OCI-LY1 (cell line): ENCODE measurements at regions not wholly inside any gene's neighbourhood (a gene's known extent, or its start where the extent isn't known, plus 50 kb on each side); places are given as distances from the start of the nearest gene placed in this dataset.

Experiments
- EZH2 ChIP-seq: fragments of 200-600 bp; sonication (generic), shearing (Covaris generic); IDR thresholded peaks from 2 replicates; pipeline ENCODE4 v1.8.0; 2017; ENCODE audit warnings: borderline replicate concordance, mixed run types, mild to moderate bottlenecking, antibody characterized with exemption, low read length, moderate library complexity, mixed read lengths
- TF ChIP-seq, protein P1 (sequence below): fragments of 200-600 bp; sonication (generic), shearing (Covaris generic); IDR thresholded peaks from 2 replicates; pipeline ENCODE4 v1.5.1; 2017; ENCODE audit warnings: mild to moderate bottlenecking, antibody characterized with exemption, low read length, moderate library complexity, mixed read lengths

DNA sequence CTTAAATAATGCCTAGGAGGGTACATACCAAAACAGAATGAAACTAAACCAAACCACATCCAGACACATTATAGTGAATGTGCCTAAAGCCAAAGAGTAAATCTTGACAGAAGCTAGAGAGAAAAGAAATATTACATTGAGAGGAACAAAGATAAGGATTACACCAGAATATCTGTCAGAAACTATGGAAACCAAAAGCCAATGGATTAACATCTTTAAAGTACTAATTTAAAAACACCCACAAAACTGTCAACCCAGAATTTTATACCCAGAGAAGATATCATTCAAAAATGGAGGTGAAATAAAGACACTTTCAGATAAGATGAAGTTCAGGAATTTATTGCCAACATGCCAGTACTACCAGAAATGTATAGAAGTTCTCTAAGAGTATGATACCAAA, 198.5 kb upstream of the ZEB2 start:
- TF ChIP-seq, protein P1, sequence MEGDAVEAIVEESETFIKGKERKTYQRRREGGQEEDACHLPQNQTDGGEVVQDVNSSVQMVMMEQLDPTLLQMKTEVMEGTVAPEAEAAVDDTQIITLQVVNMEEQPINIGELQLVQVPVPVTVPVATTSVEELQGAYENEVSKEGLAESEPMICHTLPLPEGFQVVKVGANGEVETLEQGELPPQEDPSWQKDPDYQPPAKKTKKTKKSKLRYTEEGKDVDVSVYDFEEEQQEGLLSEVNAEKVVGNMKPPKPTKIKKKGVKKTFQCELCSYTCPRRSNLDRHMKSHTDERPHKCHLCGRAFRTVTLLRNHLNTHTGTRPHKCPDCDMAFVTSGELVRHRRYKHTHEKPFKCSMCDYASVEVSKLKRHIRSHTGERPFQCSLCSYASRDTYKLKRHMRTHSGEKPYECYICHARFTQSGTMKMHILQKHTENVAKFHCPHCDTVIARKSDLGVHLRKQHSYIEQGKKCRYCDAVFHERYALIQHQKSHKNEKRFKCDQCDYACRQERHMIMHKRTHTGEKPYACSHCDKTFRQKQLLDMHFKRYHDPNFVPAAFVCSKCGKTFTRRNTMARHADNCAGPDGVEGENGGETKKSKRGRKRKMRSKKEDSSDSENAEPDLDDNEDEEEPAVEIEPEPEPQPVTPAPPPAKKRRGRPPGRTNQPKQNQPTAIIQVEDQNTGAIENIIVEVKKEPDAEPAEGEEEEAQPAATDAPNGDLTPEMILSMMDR, result no peak
- TF ChIP-seq EZH2, result no peak
